SK-N-SH (cell line): ENCODE measurements at regions not wholly inside any gene's neighbourhood (a gene's known extent, or its start where the extent isn't known, plus 50 kb on each side); places are given as distances from the start of the nearest gene placed in this dataset.

Experiments used
- CTCF ChIA-PET: fragments of 300-600, 350-600 bp; formaldehyde crosslinking; extraction: SDS; loops from one replicate; lab custom pipeline; 2021; lab: Yijun Ruan, JAX
- POLR2A ChIA-PET: fragments of 350-600 bp; sonication (Branson Sonifier 250); formaldehyde crosslinking; extraction: SDS; loops from one replicate; lab custom pipeline; 2020; ENCODE audit warnings: antibody characterized with exemption, inconsistent platforms; lab: Yijun Ruan, JAX
- DNase-seq: peaks from one replicate; pipeline ENCODE4 v3.0.0; 2012
- H2AFZ ChIP-seq: fragments of 200-600 bp; sonication (generic); 2 replicates; pipeline ENCODE4 v1.8.1; 2016; ENCODE audit warnings: antibody characterized with exemption, mild to moderate bottlenecking, low read depth
- H3F3A ChIP-seq: fragments of 200-600 bp; sonication (generic); replicated peaks from 2 replicates; pipeline ENCODE3; 2016; ENCODE audit warnings: antibody characterized with exemption, mild to moderate bottlenecking; ENCODE audit not compliant: insufficient read depth
- H3K27ac ChIP-seq, 2 experiments: fragments of 200-500 bp in 1 of 2; fragments of 200-600 bp in 1 of 2; sonication (Bioruptor generic) in 1 of 2; sonication (generic), shearing (Covaris generic) in 1 of 2; 2 replicates each; pipeline versions ENCODE4 v1.5.1 to v1.6.1; 2014 to 2016; ENCODE audit warnings: low read depth in 2 of 2, inconsistent platforms in 1 of 2, low read length in 1 of 2, mild to moderate bottlenecking in 1 of 2, mixed read lengths in 1 of 2
- H3K27me3 ChIP-seq: fragments of 200-600 bp; sonication (generic), shearing (Covaris generic); 2 replicates; pipeline ENCODE4 v1.6.1; 2016; ENCODE audit warnings: mixed run types; ENCODE audit not compliant: insufficient read depth
- H3K36me3 ChIP-seq, 2 experiments: fragments of 200-500 bp in 1 of 2; fragments of 200-600 bp in 1 of 2; sonication (Bioruptor generic) in 1 of 2; sonication (generic) in 1 of 2; replicated peaks in 1 of 2; 2 replicates each; pipeline versions ENCODE3 to v1.5.1; 2014 to 2016; ENCODE audit warnings: low read length in 1 of 2, mild to moderate bottlenecking in 1 of 2; ENCODE audit not compliant: insufficient read depth in 2 of 2, control insufficient read depth in 1 of 2
- H3K4me1 ChIP-seq, 2 experiments: fragments of 200-500 bp in 1 of 2; fragments of 200-600 bp in 1 of 2; sonication (Bioruptor generic) in 1 of 2; sonication (generic), shearing (Covaris generic) in 1 of 2; 2 replicates each; pipeline versions ENCODE4 v1.5.1 to v1.6.1; 2014 to 2016; ENCODE audit warnings: low read depth in 1 of 2, low read length in 1 of 2, mixed run types in 1 of 2; ENCODE audit not compliant: insufficient read depth in 2 of 2, control insufficient read depth in 1 of 2
- H3K4me2 ChIP-seq: fragments of 200-600 bp; sonication (generic), shearing (Covaris generic); 2 replicates; pipeline ENCODE4 v1.6.1; 2017; ENCODE audit warnings: mixed run types
- H3K4me3 ChIP-seq, 2 experiments: fragments of 200-500 bp in 1 of 2; fragments of 200-600 bp in 1 of 2; sonication (Bioruptor generic) in 1 of 2; sonication (generic), shearing (Covaris generic) in 1 of 2; 2 replicates each; pipeline versions ENCODE4 v1.5.1 to v1.8.1; 2014 to 2016; ENCODE audit warnings: low read depth in 2 of 2, inconsistent platforms in 1 of 2, low read length in 1 of 2, mild to moderate bottlenecking in 1 of 2, mixed read lengths in 1 of 2, moderate library complexity in 1 of 2
- H3K79me2 ChIP-seq: fragments of 200-600 bp; sonication (generic); 2 replicates; pipeline ENCODE4 v1.8.1; 2017; ENCODE audit warnings: mild to moderate bottlenecking; ENCODE audit not compliant: insufficient read depth
- H3K9ac ChIP-seq: fragments of 200-600 bp; sonication (generic); 2 replicates; pipeline ENCODE4 v1.6.1; 2017; ENCODE audit warnings: mixed run types
- H3K9me2 ChIP-seq: fragments of 200-600 bp; sonication (generic); 2 replicates; pipeline ENCODE4 v1.6.1; 2017; ENCODE audit warnings: mixed run types
- H3K9me3 ChIP-seq: fragments of 200-600 bp; sonication (generic); 2 replicates; pipeline ENCODE4 v1.6.1; 2017; ENCODE audit warnings: mixed run types, mild to moderate bottlenecking, moderate library complexity
- H4K20me1 ChIP-seq: fragments of 200-600 bp; sonication (generic); 2 replicates; pipeline ENCODE4 v1.6.1; 2017; ENCODE audit warnings: mild to moderate bottlenecking, mixed run types; ENCODE audit not compliant: insufficient read depth
- ELF1 ChIP-seq: IDR thresholded peaks from 2 replicates; pipeline ENCODE4 v1.4.0; 2012
- FOXJ3 ChIP-seq: sonication (generic); formaldehyde crosslinking; IDR thresholded peaks from 2 replicates; pipeline ENCODE4 v1.5.1; 2020; ENCODE audit warnings: mild to moderate bottlenecking, missing genetic modification reagents
- GATA2 ChIP-seq: sonication (generic); formaldehyde crosslinking; IDR thresholded peaks from 2 replicates; pipeline ENCODE4 v1.5.0; 2020; ENCODE audit warnings: mild to moderate bottlenecking, missing genetic modification reagents
- JUND ChIP-seq: IDR thresholded peaks from 2 replicates; pipeline ENCODE4 v1.4.0; 2012
- MAX ChIP-seq: IDR thresholded peaks from 2 replicates; pipeline ENCODE4 v1.4.0; 2012; ENCODE audit warnings: low read depth
- MEF2A ChIP-seq: IDR thresholded peaks from 2 replicates; pipeline ENCODE4 v1.4.0; 2012; ENCODE audit warnings: low read depth, borderline replicate concordance
- MXI1 ChIP-seq: IDR thresholded peaks from 2 replicates; pipeline ENCODE4 v1.6.1; 2012; ENCODE audit warnings: mild to moderate bottlenecking, low read depth, low read length, improper control_type of control experiment
- NRF1 ChIP-seq: IDR thresholded peaks from 2 replicates; pipeline ENCODE4 v1.6.1; 2012; ENCODE audit warnings: low read depth, mild to moderate bottlenecking, low read length
- PBX3 ChIP-seq: IDR thresholded peaks from 2 replicates; pipeline ENCODE4; 2012
- RAD21 ChIP-seq: IDR thresholded peaks from 2 replicates; pipeline ENCODE4 v1.6.1; 2012; ENCODE audit warnings: mild to moderate bottlenecking, low read length
- RCOR1 ChIP-seq: fragments of 150-350 bp; IDR thresholded peaks from 2 replicates; pipeline ENCODE4 v1.6.1; 2017; ENCODE audit warnings: antibody characterized with exemption, low read length
- REST ChIP-seq: IDR thresholded peaks from 2 replicates; pipeline ENCODE4 v1.6.1; 2012; ENCODE audit warnings: mild to moderate bottlenecking, low read depth, low read length, moderate library complexity
- RFX5 ChIP-seq: IDR thresholded peaks from 2 replicates; pipeline ENCODE4 v1.6.1; 2012; ENCODE audit warnings: mild to moderate bottlenecking, improper control_type of control experiment, low read length
- TAF1 ChIP-seq: IDR thresholded peaks from 2 replicates; pipeline ENCODE4 v1.6.1; 2012; ENCODE audit warnings: low read depth, mild to moderate bottlenecking, low read length, moderate library complexity, borderline replicate concordance
- WGBS: methylation state at CpG from one replicate; pipeline ENCODE4 v1.1.6; 2017; ENCODE audit warnings: low lambda C conversion rate; 5-methylcytosine and 5-hydroxymethylcytosine counted together

GRCh38 chr2:228723599-228723998 lies 542.1 kb upstream of the SPHKAP start:
- H3F3A ChIP-seq, result no peaks in the 10 kb centered on the region
- H3K9me3 ChIP-seq, result no peaks in the 10 kb centered on the region
- no peaks in the 10 kb centered on the region for H4K20me1 ChIP-seq
- CTCF ChIA-PET, result no interaction called here
- no peaks in the 10 kb centered on the region for H3K36me3 ChIP-seq
- DNase-seq, result no peak
- no peaks in the 10 kb centered on the region for H3K4me1 ChIP-seq
- POLR2A ChIA-PET, result no interaction called here
- 21% methylated on average over 1 of the region's 1 CpG for WGBS
- no peak overlapping the region for H3K4me2 ChIP-seq
- H3K9ac ChIP-seq, result no peak overlapping the region
- H3K27me3 ChIP-seq, result no peaks in the 10 kb centered on the region
- no peak overlapping the region for H3K4me3 ChIP-seq
- H3K9me2 ChIP-seq, result no peaks in the 10 kb centered on the region
- no peak for TF ChIP-seq RFX5
- no peak for TF ChIP-seq RCOR1
- TF ChIP-seq PBX3, result no peak
- no peak for TF ChIP-seq JUND
- TF ChIP-seq RAD21, result no peak
- TF ChIP-seq GATA2 (CRISPR knock-in tag), result no peak
- TF ChIP-seq TAF1, result no peak
- TF ChIP-seq MXI1, result no peak
- TF ChIP-seq MAX, result no peak
- no peak for TF ChIP-seq NRF1
- no peak for TF ChIP-seq FOXJ3 (CRISPR knock-in tag)
- no peak for TF ChIP-seq MEF2A
- no peak for TF ChIP-seq ELF1
- H2AFZ ChIP-seq, result no peak overlapping the region
- no peaks in the 10 kb centered on the region for H3K79me2 ChIP-seq
- H3K27ac ChIP-seq, result no peak overlapping the region

GRCh38 chr2:228722311-228722710 lies 540.8 kb upstream of the SPHKAP start:
- Histone ChIP-seq H3K4me3 (no peak overlapping the region), H3K4me1 (no peaks in the 10 kb centered on the region), H3K4me2 (no peak overlapping the region), H3K27me3 (no peaks in the 10 kb centered on the region), H3K27ac (no peak overlapping the region)
- ChIA-PET POLR2A (no interaction called here), CTCF (no interaction called here)
- no peak for TF ChIP-seq REST
- TF ChIP-seq RFX5, result no peak
- TF ChIP-seq, all 33 proteins: peak for 0
- no peaks in the 10 kb centered on the region for H3F3A ChIP-seq
- H3K36me3 ChIP-seq, result no peaks in the 10 kb centered on the region
- no peaks in the 10 kb centered on the region for H3K9me2 ChIP-seq
- no peak overlapping the region for H3K9ac ChIP-seq
- no peaks in the 10 kb centered on the region for H3K9me3 ChIP-seq
- H4K20me1 ChIP-seq, result no peaks in the 10 kb centered on the region
- no peak for DNase-seq
- H3K79me2 ChIP-seq, result no peaks in the 10 kb centered on the region
- no peak overlapping the region for H2AFZ ChIP-seq
- WGBS, result 0% methylated on average over 1 of the region's 1 CpG
